Natural killer cell (primary cell): ENCODE measurements at regions not wholly inside any gene's neighbourhood (a gene's known extent, or its start where the extent isn't known, plus 50 kb on each side); places are given as distances from the start of the nearest gene placed in this dataset.
A peak's percentile ranks its signal among the peaks of the same experiment; 100 is the strongest.

Source experiments
- ATAC-seq, 3 donors: fragments of 150-1000 bp in 2 of 3; fragments of 200-7000 bp in 1 of 3; cut with Tn5 transposase; 1 replicate in 1 of 3; 2 replicates in 2 of 3; pipeline ENCODE4 v1.10.0; 2021; ENCODE audit warnings: mild to moderate bottlenecking in 2 of 3, moderate library complexity in 2 of 3
- DNase-seq, 2 donors: peaks; one replicate each; pipeline versions ENCODE4 v3.0.0 to v3.0.0-alpha.2; 2013 to 2021; ENCODE audit warnings: mixed read lengths in 1 of 2
- H3K27ac ChIP-seq: one replicate; pipeline ENCODE4 v1.5.1; 2013; ENCODE audit warnings: mild to moderate bottlenecking, low read length
- H3K27me3 ChIP-seq: one replicate; pipeline ENCODE4 v1.6.1; 2013; ENCODE audit warnings: low read length; ENCODE audit not compliant: control insufficient read depth, insufficient read depth
- H3K36me3 ChIP-seq: one replicate; pipeline ENCODE4 v1.6.1; 2013; ENCODE audit warnings: low read length; ENCODE audit not compliant: control insufficient read depth, insufficient read depth
- H3K4me1 ChIP-seq: one replicate; pipeline ENCODE4 v1.6.1; 2013; ENCODE audit warnings: low read length; ENCODE audit not compliant: control insufficient read depth, insufficient read depth
- H3K4me3 ChIP-seq: one replicate; pipeline ENCODE4 v1.5.1; 2013; ENCODE audit warnings: low read length
- H3K9me3 ChIP-seq: one replicate; pipeline ENCODE4 v1.6.1; 2013; ENCODE audit warnings: low read length; ENCODE audit not compliant: control insufficient read depth, insufficient read depth
- H3K27ac Mint-ChIP-seq, 2 donors: one replicate each; pipeline ENCODE4 v1.8.0; 2022; ENCODE audit warnings: mild to moderate bottlenecking in 2 of 2, mixed read lengths in 2 of 2, moderate library complexity in 1 of 2
- H3K27me3 Mint-ChIP-seq, 2 donors: one replicate each; pipeline ENCODE4 v1.8.0; 2022; ENCODE audit warnings: low read depth in 2 of 2, mixed read lengths in 2 of 2
- H3K36me3 Mint-ChIP-seq: one replicate; pipeline ENCODE4 v1.8.0; 2022; ENCODE audit warnings: mixed read lengths
- H3K4me1 Mint-ChIP-seq, 2 donors: one replicate each; pipeline ENCODE4 v1.8.0; 2022; ENCODE audit warnings: mixed read lengths in 2 of 2
- H3K4me3 Mint-ChIP-seq: one replicate; pipeline ENCODE4 v1.8.0; 2022; ENCODE audit warnings: mild to moderate bottlenecking, moderate library complexity, mixed read lengths
- H3K9me3 Mint-ChIP-seq, 2 donors: one replicate each; pipeline ENCODE4 v1.8.0; 2022; ENCODE audit warnings: mixed read lengths in 2 of 2
- CTCF ChIP-seq: fragments of 200-600 bp; IDR thresholded peaks from one replicate; pipeline ENCODE4 v1.8.0; 2022; ENCODE audit warnings: antibody characterized with exemption
- WGBS: methylation state at CpG from one replicate; pipeline ENCODE4 v1.1.7; 2013; ENCODE audit warnings: missing lambda C conversion rate; ENCODE audit not compliant: insufficient coverage; 5-methylcytosine and 5-hydroxymethylcytosine counted together
- intact Hi-C: fragments of 100-400 bp; cut with micrococcal nuclease; formaldehyde crosslinking; loops from one replicate; pipeline ENCODE4 v1.14.2; 2022

DNA sequence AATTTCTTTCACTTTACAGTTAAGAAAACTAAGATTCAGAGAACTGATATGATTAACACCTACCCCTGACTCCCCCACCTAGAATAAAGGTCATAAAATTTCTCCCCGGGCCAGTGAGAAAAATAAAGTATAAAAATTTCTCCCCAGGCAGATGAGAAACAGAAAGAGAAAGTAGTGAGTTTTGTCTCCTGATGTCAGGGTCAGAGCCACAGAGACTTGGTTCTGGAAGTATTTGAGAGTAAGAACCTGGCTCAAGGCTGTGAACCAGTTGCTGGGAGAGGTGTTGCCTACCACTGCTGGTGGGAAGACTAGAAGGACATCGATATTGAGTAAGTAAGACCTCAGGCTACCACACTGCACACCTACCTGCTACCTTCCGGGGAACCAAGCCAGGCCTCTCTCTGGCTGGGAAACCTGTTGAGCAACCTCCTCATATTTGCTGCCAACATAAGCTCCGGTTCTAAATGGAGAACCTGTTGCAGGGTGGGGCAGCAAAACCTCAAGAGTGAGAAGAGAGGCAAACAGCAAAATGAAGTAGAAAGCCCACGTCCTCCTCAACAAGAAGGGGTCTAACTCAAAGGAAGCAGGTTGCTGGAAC, 104.2 kb upstream of the PUDP start:
- peaks cover 6 to 7% of the 10 kb centered on the region in 2 donors for H3K4me1 Mint-ChIP-seq
- Histone ChIP-seq H3K36me3 (no peaks in the 10 kb centered on the region), H3K9me3 (no peaks in the 10 kb centered on the region), H3K4me3 (no peak overlapping the region), H3K27ac (peak overlapping the region; percentile 40), H3K4me1 (peaks cover 16% of the 10 kb centered on the region), H3K27me3 (no peaks in the 10 kb centered on the region)
- H3K27me3 Mint-ChIP-seq = no peaks in the 10 kb centered on the region
- no peak for TF ChIP-seq CTCF
- peak overlapping the region; percentile 53 to 67 for H3K27ac Mint-ChIP-seq
- DNase-seq = no peak
- no peaks in the 10 kb centered on the region for H3K36me3 Mint-ChIP-seq
- ATAC-seq = peak in 1 of 3 donors; percentile 59
- intact Hi-C loops = no loop called here
- H3K4me3 Mint-ChIP-seq = peak overlapping the region; percentile 25
- no peaks in the 10 kb centered on the region for H3K9me3 Mint-ChIP-seq
- 80% methylated on average over 2 of the region's 5 CpGs for WGBS

- H3K4me1 Mint-ChIP-seq = peaks cover 14 to 16% of the 10 kb centered on the region in 2 donors
- no CpG with 5 or more reads among the region's 2 CpGs for WGBS
- no peak for TF ChIP-seq CTCF
- Histone ChIP-seq H3K4me3 (no peak overlapping the region), H3K9me3 (no peaks in the 10 kb centered on the region), H3K36me3 (no peaks in the 10 kb centered on the region), H3K27ac (no peak overlapping the region), H3K4me1 (peaks cover 13% of the 10 kb centered on the region), H3K27me3 (no peaks in the 10 kb centered on the region)
- H3K36me3 Mint-ChIP-seq = no peaks in the 10 kb centered on the region
- ATAC-seq (no peak), DNase-seq (no peak)
- intact Hi-C loops = no loop called here
- H3K9me3 Mint-ChIP-seq = no peaks in the 10 kb centered on the region
- H3K4me3 Mint-ChIP-seq = no peak overlapping the region
- no peak overlapping the region for H3K27ac Mint-ChIP-seq
- H3K27me3 Mint-ChIP-seq = no peaks in the 10 kb centered on the region
Observed at GRCh38 chrX:7247346-7247745, 99.4 kb upstream of the PUDP start.

DNA sequence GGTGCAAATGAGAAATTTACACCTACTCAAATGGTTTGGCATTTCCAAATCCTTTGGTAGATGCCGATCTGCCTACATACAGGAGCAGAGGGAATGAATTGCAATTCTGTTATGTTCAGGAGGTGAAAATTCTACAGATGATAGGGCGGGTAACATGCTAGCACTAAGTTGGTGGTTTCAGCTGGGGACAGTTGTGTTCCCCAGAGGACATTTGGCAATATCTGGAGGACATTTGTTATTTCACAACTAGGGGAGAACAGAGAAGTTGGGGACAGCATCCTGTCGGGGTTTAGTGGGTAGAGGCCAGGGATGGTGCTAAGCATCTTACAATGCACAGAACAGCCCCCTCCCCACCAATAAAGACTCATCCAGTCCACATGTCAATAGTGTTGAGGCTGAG, 96.5 kb upstream of the PUDP start:
- no peak overlapping the region for H3K4me3 ChIP-seq
- TF ChIP-seq CTCF = no peak
- WGBS = 69% methylated on average over 2 of the region's 3 CpGs
- ATAC-seq (no peak), DNase-seq (no peak)
- Mint-ChIP-seq H3K36me3 (no peaks in the 10 kb centered on the region), H3K4me3 (no peak overlapping the region), H3K9me3 (no peaks in the 10 kb centered on the region), H3K27ac (no peak overlapping the region), H3K27me3 (no peaks in the 10 kb centered on the region), H3K4me1 (peaks cover 9 to 18% of the 10 kb centered on the region in 2 donors)
- H3K27me3 ChIP-seq = no peaks in the 10 kb centered on the region
- intact Hi-C loops = no loop called here
- no peak overlapping the region for H3K27ac ChIP-seq
- H3K4me1 ChIP-seq = peaks cover 7% of the 10 kb centered on the region
- no peaks in the 10 kb centered on the region for H3K36me3 ChIP-seq
- no peaks in the 10 kb centered on the region for H3K9me3 ChIP-seq

DNA sequence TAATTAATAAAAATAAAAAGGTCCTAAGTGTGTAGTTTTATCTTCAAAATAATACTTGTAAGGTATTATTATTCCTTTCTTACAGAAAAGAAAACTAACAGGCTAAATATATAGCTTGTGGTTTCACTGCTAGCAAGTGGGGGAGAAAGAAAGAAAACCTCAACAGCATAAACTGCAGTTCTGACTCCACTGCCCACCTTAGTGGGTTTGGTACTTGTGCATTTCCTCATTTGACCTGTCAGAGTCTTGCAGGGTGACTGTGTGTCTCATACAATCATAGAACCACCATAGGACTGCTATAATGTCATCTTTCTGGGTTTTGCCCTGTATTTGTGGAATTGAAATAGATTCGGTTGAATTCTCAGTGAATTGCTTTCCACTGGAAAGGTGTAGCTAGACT, 94.7 kb upstream of the PUDP start:
- Histone ChIP-seq H3K27ac (no peak overlapping the region), H3K9me3 (no peaks in the 10 kb centered on the region), H3K36me3 (no peaks in the 10 kb centered on the region), H3K4me1 (peaks cover 7% of the 10 kb centered on the region), H3K4me3 (no peak overlapping the region), H3K27me3 (no peaks in the 10 kb centered on the region)
- peaks cover 9 to 18% of the 10 kb centered on the region in 2 donors for H3K4me1 Mint-ChIP-seq
- H3K36me3 Mint-ChIP-seq = no peaks in the 10 kb centered on the region
- ATAC-seq (peak in 1 of 3 donors; percentile 58), DNase-seq (no peak)
- TF ChIP-seq CTCF = no peak
- no peak overlapping the region for H3K4me3 Mint-ChIP-seq
- intact Hi-C loops = no loop called here
- H3K9me3 Mint-ChIP-seq = no peaks in the 10 kb centered on the region
- 80% methylated on average over 1 of the region's 1 CpG for WGBS
- no peak overlapping the region for H3K27ac Mint-ChIP-seq
- H3K27me3 Mint-ChIP-seq = no peaks in the 10 kb centered on the region
